ENCODE measurements at regions not wholly inside any gene's neighbourhood (a gene's known extent, or its start where the extent isn't known, plus 50 kb on each side); places are given as distances from the start of the nearest gene placed in this dataset.

GRCh38 chr4:117637347-117637746 is 396.9 kb upstream of the NDST3 start:
- TF ChIP-seq POLR2A (IDR thresholded peaks at IDR 0.05; ENCODE audit: low read length) (no peak), MAZ (IDR thresholded peaks at IDR 0.05; ENCODE audit: borderline replicate concordance, low read depth, low read length) (no peak)

Measured in A549 (cell line).